Mesothelial cell of epicardium (in vitro differentiated cells): ENCODE measurements at regions not wholly inside any gene's neighbourhood (a gene's known extent, or its start where the extent isn't known, plus 50 kb on each side); places are given as distances from the start of the nearest gene placed in this dataset.

Experiments
- DNase-seq, 2 experiments: peaks; one replicate each; pipeline ENCODE4 v3.0.0; 2021; ENCODE audit warnings: low spot score in 2 of 2; ENCODE audit not compliant: unreplicated experiment in 2 of 2
- H3K27ac Mint-ChIP-seq: 2 replicates; pipeline ENCODE4 v1.8.0; 2021; ENCODE audit warnings: mixed read lengths
- H3K27me3 Mint-ChIP-seq: 2 replicates; pipeline ENCODE4 v1.8.0; 2021; ENCODE audit warnings: low read depth, mixed read lengths
- H3K36me3 Mint-ChIP-seq: 2 replicates; pipeline ENCODE4 v1.8.0; 2021; ENCODE audit warnings: mixed read lengths
- H3K4me1 Mint-ChIP-seq: 2 replicates; pipeline ENCODE4 v1.8.0; 2021; ENCODE audit warnings: mixed read lengths
- H3K4me3 Mint-ChIP-seq: 2 replicates; pipeline ENCODE4 v1.8.0; 2021; ENCODE audit warnings: mild to moderate bottlenecking, moderate library complexity, mixed read lengths
- H3K9me3 Mint-ChIP-seq: 2 replicates; pipeline ENCODE4 v1.8.0; 2021; ENCODE audit warnings: mixed read lengths
- CTCF ChIP-seq: fragments of 200-600 bp; sonication (generic); IDR thresholded peaks from one replicate; pipeline ENCODE4 v1.5.0; 2021; ENCODE audit warnings: antibody characterized with exemption; ENCODE audit not compliant: unreplicated experiment

DNA sequence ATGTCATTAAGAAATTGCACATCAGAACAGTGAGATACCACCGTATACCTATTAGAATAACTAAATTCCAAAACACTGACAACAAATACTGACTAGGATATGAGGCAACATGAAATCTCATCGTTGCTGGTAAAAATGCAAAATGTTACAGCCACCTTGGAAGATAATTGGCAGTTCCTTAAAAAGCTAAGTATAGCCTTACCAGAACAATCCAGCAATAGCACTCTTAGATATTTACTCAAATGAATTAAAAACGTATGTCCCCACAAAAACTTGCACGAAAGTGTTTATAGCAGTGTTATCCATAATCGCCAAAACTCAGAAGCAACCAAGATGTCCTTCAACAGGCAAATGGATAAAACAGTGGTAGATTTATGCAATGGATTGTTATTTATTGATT is 241.7 kb downstream of the EPHA4 start:
- Mint-ChIP-seq H3K27me3 (no peaks in the 10 kb centered on the region), H3K27ac (no peak overlapping the region), H3K36me3 (no peaks in the 10 kb centered on the region), H3K4me1 (peaks cover 4% of the 10 kb centered on the region), H3K9me3 (peaks cover 11% of the 10 kb centered on the region), H3K4me3 (no peak overlapping the region)
- no peak for DNase-seq
- TF ChIP-seq CTCF = no peak

DNA sequence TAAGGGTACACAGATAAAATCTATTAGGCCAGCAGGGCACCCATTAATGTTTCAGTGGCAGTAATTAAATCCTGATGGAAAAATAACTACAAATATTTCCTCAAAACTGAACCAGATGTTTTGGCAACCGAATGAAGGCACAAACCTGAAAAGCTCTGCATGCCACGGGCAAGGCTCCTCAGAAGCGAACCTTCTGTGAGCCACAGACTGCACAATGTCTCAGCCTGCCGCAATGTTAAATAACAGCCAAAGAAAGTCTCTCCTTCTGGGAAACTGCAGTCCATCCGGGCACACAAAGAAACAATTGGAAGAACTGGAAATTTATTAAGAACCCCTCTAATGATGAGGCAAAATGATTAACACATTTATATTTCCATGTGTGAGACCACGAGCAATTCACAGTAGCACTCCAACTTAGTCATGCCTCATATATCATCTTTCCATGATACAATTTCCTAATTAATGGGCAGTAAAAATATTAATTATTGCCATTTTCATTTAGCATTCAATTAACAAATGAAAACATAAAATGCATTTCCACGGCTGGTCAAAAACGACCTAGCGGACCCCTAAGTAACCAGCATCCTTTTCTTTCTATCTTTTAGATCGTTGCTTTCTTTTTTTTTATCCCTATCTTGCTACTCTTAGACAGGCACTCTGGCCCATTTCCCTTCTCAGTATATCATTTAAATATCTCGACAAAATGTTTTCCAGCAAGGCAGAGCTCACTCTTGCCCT is 237.5 kb downstream of the EPHA4 start:
- H3K9me3 Mint-ChIP-seq = peaks cover 11% of the 10 kb centered on the region
- peaks cover 4% of the 10 kb centered on the region for H3K4me1 Mint-ChIP-seq
- no peak overlapping the region for H3K4me3 Mint-ChIP-seq
- H3K27ac Mint-ChIP-seq = no peak overlapping the region
- TF ChIP-seq CTCF = no peak
- H3K27me3 Mint-ChIP-seq = peaks cover 2% of the 10 kb centered on the region
- no peaks in the 10 kb centered on the region for H3K36me3 Mint-ChIP-seq
- no peak for DNase-seq

- TF ChIP-seq CTCF = no peak
- Mint-ChIP-seq H3K4me1 (peaks cover 4% of the 10 kb centered on the region), H3K4me3 (no peak overlapping the region), H3K9me3 (peaks cover 11% of the 10 kb centered on the region), H3K36me3 (no peaks in the 10 kb centered on the region), H3K27me3 (peaks cover 2% of the 10 kb centered on the region), H3K27ac (no peak overlapping the region)
- DNase-seq = no peak
Measured at GRCh38 chr2:221335219-221335752, 236.8 kb downstream of the EPHA4 start.

DNA sequence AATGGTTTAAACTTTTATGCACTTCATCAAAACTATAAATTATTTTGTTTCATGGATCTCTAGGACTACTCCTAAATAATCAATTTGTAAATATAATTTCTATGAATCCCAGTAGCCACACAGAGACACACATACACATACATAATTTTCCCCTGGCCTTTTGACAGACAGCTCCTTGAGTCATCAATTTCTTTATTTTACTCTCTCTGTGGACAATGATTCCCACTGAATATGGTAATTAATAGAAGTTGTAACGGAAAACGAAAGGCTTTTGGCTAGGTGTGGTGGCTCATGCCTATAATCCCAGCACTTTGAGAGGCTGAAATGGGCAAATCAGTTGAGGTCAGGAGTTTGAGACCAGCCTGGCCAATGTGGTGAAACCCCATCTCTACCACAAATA is 235.1 kb downstream of the EPHA4 start:
- Mint-ChIP-seq H3K27ac (no peak overlapping the region), H3K27me3 (peaks cover 2% of the 10 kb centered on the region), H3K4me3 (no peak overlapping the region), H3K36me3 (no peaks in the 10 kb centered on the region), H3K4me1 (peaks cover 4% of the 10 kb centered on the region), H3K9me3 (peaks cover 6% of the 10 kb centered on the region)
- no peak for DNase-seq
- TF ChIP-seq CTCF = no peak

- Mint-ChIP-seq H3K9me3 (no peaks in the 10 kb centered on the region), H3K36me3 (no peaks in the 10 kb centered on the region), H3K4me1 (peaks cover 4% of the 10 kb centered on the region), H3K4me3 (no peak overlapping the region), H3K27me3 (peaks cover 2% of the 10 kb centered on the region), H3K27ac (no peak overlapping the region)
- no peak for TF ChIP-seq CTCF
- DNase-seq = no peak
Measured at GRCh38 chr2:221337957-221338685, 234.0 kb downstream of the EPHA4 start.
